ENCODE measurements at regions not wholly inside any gene's neighbourhood (a gene's known extent, or its start where the extent isn't known, plus 50 kb on each side); places are given as distances from the start of the nearest gene placed in this dataset.

DNA sequence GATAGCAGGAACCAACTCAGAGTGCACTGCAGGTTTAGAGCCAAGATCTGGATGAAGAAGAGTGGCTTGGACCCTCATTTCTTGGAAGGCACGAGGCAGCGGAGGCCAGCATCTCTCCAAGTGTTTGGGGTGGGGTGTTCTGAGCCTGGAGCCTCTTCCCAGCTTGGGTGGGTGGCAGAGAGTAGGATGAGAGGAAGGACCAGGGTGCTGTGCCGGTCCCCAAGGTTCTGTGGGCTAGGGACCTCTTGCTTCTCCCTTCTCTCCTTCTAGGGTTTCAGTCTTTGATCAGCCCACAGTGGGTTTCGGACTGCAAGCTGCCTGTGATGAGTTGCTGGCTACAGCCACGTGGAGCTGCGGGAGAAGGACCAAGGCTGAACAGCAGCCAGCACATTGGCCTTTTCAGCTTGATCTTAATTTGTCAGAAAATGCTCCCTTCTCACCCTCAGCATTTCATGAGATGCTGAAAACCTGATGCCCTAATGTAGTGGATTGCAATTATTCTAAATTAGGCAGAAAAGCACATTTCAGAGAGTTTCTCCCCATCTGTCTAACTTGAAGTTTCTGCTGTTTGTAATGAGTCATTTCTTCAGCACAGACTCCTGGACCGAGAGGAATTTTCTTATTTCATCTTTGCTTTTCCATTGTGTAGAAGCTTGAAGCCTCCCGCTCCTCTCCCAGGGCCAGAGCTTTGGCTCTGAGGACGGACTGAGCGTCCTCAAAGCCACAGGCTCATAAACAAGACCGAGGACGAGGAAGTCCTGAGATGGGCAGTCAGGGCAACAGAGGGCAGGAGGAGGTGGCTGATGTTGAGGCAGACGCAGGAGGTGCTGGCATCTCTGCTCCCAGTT is 99.1 kb upstream of the HDAC4 start:
- DNase-seq: no peak

DNA sequence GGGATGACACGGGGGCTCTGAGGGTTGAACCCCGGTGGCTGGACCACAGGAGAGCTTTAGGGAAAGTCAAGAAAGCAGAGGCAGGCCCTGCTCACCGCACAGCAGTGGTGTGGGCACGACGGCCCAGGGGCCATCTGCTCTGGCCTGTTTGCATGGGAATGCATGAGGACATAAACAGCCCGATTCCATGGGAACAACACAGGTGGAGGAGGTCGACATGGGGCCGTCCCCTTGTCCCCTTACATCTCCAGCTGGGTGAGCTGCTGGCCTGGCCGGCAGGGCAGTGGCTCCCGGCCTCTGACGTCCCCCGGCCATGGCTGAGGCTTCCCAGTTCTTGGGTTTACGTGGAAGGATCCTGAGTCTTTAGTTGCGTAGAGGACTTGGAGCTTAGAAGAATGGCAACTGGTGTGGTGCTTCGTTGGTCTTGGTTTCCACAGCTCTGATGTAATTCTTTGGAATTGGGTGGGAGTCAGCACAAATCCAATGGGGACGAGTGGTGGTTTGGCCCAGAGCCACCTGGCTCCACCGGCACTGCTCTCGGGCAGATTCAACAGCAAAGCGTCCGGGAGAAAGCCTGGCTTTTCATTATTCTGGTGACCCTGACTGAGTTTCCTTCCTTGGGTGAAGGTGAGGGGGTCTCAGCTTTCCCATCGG is 98.3 kb upstream of the HDAC4 start:
- DNase-seq: no peak

DNA sequence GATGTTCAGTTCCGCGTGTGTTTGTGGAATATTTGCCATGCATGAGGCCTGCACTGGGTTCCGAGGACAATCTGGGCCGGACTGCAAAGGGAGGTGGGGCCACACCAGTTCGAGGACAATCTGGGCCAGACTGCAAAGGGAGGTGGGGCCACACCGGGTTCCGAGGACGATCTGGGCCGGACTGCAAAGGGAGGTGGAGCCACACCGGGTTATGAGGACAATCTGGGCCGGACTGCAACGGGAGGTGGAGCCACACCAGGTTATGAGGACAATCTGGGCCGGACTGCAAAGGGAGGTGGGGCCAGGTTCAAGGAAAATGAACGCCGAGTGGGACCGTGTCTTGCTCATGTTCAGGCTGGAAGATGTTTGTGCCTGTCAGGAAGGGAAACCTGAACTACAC is 97.8 kb upstream of the HDAC4 start:
- no peak for DNase-seq

DNA sequence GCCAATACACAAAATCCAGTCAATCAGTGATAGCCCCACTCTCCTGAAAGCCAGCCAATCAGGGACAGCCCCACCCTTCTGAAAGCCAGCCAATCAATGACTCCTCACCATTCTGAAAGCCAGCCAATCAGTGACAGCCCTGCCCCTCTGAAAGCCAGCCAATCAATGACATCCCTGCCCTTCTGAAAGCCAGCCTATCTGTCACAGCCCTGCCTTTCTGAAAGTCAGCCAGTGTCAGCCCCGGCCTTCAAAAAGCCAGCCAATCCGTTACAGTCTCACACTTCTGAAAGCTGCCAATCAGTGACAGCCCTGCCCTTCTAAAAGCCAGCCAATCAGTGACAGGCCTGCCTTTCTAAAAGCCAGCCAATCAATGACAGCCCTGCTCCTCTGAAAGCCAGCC is 95.9 kb upstream of the HDAC4 start:
- DNase-seq: no peak

DNA sequence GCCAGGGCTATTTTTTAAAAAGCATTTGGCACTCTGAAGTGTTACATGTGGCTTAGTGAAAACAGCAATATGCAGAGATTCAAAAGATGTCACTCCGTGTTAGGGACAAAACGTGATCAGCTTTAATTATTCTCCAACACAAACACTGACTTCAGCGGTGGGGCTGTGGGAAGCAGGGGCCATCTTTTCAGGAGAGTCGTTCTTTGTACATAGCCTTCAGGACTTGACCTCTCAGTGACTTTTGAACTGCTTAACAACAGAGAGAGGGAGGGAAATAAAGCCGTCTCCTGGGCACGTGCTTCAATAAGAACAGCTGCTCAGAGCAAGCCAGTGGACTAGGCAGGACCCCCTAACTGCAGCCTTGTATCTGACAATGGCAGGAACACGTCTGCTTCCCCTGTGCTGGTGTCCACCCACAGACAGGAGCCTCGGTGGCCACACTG is 95.0 kb upstream of the HDAC4 start:
- DNase-seq: no peak

DNA sequence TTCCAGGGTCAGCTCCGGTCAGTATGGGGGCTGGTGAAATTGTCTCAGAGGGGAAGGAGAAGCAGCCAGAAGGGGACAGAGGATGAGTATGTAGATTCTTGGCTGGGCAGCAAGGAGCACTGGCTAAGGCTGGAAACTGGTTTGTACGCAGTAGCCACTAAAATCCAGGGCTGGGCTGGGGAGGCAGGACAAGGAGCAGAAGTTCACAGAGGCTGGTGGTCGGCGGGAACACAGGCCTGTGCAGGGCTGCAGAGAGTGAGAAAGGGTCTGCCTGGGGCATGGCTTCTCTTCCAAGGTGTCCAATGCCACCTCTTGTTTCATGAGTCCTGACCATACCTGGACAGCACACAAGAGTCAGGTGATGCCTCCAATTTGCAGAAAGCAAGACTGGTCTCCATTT is 94.4 kb upstream of the HDAC4 start:
- DNase-seq: no peak

GRCh38 chr2:239494578-239494977 is 93.8 kb upstream of the HDAC4 start:
- no peak for DNase-seq

DNA sequence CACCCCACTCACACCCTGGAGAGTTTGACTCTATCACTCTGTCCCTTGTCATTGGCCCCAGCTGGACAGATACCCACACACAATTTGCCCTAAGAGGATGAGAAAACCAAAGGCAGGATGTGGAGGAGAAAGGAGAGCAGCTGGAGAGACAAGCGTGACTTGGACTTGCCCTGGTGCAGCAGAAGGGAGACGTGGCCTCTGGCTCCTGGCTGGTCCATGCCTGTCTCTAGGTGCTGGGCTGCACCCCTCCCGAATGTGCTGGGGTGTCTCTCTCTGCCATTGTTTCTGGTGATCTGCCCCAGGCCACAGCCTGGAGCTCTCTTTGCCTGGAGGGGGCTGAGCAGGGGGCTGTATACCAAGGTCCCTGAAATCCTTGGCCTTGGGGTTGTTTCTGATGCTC is 88.7 kb upstream of the HDAC4 start:
- DNase-seq: no peak

DNA sequence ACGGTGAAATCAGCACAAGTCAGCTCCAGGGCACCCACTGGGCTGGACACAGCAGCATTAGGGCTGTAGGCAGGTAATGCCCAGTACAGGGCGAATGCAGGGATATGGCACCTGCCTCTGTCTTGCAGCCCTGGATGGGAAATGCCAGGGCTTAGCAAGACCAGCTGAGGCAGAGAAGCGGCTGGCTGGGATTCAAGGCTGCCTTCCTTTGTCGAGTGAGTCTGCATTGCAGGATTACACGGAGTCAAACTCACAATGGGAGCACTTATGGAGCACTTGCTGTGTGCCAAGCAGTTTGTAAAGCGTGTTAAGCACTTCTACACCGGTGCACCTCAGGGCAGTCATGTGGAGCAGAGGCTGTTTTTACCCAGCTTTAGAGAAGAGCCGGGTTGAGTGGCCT is 87.3 kb upstream of the HDAC4 start:
- no peak for DNase-seq

- no peak for DNase-seq
Measured at GRCh38 chr2:239487272-239487671, 86.5 kb upstream of the HDAC4 start.

DNA sequence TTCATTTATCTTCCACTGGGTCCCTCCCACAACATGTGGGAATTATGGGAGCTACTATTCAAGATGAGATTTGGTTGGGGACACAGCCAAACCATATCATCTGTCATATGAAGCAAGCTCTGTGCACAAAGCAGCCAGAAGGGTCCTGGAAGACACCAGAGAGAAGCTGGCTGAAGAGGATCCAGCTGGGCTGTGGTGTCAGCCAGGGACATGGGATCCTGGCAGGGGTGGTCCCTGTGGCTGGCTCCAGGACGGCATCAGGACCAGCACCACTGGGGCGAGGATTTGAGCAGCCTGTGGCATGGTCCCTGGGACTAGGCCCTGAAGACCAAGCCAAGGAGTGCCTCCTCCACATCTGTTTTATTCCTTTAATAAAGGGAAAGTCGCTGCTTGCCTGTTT is 84.8 kb upstream of the HDAC4 start:
- DNase-seq: no peak

DNA sequence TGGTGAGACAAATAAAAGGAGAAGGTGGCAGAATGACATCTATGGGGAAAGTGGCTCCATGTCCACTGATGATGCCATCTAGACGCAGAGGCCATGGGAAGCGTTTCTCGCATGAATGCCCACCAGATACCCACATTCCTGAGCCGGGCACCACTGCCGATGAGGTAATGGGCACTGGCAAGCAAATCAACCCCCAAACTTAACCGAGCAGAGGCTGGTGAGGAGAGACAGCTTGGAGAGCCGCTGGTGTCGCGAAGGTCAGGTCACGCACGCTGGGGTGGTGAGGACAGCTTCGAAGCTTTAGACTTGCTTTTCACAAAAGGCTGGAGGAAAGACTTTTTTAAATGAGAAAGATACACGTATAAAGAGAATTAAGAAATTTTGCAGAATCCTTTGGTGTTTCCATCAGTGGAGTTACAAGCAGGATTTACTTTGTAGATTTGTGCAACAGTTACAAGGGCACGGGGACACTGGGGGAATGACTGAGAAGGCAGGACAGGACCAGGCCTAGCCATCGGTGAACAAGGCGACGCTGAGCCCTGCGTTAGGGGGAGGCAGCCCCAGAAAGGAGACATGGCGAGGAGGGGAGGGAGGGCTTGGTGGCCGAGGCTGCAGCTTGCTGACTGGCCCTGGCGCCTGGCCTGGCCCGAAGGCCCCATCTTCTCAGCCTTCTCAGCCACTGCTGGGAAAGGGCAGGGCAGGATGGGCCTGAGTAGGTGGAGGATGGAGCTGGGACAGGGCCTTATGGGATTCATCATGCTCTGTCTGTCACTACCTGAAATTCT is 83.9 kb upstream of the HDAC4 start:
- DNase-seq: no peak

DNA sequence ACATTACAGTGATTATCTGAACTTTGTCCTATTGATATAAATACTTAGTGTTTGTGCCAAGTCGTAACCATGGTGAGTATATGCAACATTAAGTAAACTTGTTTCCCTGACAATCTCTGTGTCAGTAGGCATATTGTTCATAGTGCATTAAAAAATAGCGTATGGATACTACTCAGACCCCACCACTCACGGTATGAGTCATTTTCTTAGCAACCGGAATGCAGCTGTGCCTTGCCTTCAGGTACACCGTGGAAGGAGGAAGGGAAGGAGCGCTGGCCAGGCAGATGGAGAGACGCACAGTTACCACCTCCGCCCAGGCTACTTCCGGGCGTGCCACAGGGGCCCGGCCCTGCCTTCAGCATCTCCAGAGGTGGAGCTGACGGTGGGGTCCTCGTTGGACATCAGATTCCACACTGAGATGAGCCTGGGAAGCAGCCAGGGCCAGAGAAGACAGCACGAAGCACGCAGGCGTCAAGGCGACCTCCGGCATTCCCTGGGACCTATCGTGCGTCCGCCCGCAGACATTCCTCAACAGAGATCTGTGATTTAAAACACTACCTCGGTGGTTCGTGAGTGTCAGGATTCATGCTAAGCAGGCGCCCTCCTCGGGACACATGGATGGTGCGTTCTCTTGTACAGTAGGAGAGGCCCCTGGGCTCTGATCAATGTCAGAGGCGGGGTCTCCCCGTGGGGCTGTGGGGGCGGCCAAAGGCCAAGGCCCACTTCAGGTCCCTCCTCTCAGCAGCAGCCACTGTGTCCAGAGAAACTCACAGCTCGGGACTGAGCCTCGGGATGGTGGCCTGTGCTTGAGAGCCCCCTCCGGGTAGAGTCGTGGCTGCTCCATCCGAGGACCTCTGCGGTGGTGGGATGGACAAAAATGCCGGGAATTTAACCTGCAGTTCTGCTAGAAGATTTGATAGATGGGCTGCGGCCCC is 82.2 kb upstream of the HDAC4 start:
- no peak for DNase-seq

GRCh38 chr2:239479471-239479870 is 78.7 kb upstream of the HDAC4 start:
- no peak for DNase-seq

GRCh38 chr2:239477591-239477990 is 76.8 kb upstream of the HDAC4 start:
- no peak for DNase-seq

DNA sequence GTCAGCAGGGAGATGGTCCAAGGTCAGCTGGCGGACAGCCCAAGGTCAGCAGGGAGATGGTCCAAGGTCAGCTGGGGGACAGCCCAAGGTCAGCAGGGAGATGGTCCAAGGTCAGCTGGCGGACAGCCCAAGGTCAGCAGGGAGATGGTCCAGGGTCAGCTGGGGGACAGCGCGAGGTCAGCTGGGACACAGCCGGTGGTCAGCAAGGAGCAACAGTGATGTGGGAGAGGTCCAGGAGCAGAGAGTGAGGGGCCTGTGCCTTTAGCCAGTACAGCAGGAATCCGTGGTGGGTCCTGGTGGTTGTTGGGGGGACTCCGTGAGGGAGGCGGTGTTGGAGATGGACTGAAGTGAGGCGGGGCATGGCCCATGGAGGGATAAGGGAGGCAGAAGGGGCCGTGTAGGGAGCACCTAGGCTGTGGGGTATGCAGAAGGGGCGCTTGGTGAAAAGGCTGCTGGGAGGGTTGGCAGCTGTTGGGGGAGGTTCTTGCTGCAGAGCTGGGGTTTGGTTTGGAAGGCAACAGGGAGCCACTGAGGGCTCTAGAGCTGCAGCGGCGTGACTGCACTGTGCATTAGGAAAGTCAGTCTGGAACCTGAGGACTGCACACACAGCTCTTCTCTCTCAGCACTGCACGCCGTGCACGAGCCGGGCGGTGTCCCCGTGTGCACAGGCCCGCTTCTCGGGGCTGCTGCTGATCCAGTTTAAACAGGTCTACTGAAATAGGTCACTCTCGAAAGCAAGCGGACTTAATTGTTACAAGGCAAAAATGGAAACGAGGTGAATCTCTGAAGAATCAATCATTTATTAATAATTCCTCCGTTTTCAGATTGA is 76.2 kb upstream of the HDAC4 start:
- no peak for DNase-seq

GRCh38 chr2:239476029-239476756 is 75.4 kb upstream of the HDAC4 start:
- no peak for DNase-seq

DNA sequence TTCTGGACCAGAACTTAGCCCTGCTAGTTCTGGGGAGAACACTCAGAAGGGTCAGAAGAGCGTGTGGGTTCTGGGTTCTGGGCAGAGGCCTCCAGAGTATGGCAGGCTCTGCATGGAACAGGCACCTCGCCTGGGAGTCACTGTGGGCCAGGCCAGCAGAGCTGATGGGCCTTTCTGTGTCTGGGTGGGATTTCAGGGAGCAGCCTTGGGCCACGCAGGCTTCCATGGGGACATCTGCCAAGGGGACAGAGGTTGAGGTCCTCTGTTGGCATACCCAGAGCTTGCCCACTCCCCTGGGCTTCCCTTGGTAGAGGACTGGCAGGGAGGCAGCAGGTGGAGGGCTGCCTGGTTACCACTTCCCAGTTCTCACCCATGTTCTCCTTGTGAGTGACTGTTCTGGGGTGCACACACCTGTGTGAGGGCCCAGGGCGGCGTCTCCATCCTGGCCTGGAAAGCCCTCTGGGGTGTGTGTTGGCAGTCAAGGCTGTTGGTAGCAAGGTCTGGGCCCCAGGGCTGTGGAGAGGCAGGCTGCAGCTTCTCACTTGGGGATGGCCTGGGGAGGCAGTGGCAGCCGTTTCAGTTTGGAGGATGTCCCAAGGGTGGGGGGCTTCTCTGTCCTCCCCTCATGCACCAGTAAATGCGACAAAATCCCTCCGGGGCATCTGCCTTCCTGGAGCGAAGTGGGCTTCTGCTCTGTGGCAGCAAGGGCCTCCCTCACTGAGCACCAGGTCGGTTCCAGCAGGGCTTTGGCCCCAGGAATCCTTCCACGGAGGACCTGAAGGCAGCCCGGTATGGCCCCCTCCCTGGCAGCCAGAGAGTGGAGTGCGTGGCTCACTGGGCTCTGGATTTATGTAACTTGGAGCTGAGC is 74.6 kb upstream of the HDAC4 start:
- no peak for DNase-seq

DNA sequence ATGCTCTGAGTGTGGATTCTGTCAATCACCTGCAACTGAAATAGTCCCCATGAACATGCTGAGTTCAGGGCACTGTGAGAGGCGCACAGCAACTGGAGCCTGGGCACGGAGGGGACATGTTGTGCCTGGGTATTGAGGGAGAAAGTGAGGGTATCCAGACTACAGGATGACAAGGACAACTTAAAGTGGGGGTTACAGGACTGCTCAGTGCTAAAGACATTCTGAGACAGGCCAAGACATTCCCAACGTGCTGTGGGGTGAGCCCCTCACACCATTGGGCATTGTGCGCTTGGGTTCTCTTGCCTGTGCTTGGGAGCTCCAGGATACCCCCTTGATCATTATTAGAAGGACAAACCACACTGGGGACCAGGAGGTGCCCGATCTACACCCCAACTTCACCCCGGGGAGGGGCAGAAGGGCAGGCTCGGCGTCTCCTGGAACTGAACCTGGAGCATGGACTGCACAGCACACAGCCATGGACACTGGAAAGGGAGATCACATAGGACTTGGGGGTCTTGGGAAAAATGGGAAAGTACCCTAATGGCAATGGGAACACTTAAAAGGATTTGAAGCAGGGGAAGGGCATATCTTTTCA is 72.5 kb upstream of the HDAC4 start:
- DNase-seq: no peak
